HG02870 (cell line): ENCODE measurements at regions not wholly inside any gene's neighbourhood (a gene's known extent, or its start where the extent isn't known, plus 50 kb on each side); places are given as distances from the start of the nearest gene placed in this dataset.

ENCODE experiments used
- ATAC-seq: cut with Tn5 transposase; IDR thresholded peaks from one replicate; pipeline ENCODE4 v1.9.1; 2021; ENCODE audit warnings: mild to moderate bottlenecking, moderate library complexity; ENCODE audit not compliant: unreplicated experiment

DNA sequence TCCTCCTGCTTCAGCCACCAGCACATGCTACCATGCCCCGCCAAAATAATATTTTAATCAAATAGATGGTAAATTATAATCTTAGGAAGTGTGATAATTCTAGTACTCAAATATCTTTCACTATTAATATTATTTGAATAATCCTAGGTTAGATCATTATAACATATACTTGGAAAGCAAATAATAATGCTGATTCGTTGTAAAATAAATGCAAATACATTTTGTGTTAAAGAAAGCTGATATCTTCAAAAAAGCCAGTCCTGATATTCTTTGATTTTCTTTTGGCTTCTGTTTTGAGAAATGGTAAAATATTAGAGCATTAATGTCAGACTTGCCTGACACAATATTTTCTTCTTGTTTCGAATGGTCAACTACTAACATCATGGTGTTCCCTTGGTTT is 116.3 kb upstream of the ADAMTS5 start:
- ATAC-seq = no peak

DNA sequence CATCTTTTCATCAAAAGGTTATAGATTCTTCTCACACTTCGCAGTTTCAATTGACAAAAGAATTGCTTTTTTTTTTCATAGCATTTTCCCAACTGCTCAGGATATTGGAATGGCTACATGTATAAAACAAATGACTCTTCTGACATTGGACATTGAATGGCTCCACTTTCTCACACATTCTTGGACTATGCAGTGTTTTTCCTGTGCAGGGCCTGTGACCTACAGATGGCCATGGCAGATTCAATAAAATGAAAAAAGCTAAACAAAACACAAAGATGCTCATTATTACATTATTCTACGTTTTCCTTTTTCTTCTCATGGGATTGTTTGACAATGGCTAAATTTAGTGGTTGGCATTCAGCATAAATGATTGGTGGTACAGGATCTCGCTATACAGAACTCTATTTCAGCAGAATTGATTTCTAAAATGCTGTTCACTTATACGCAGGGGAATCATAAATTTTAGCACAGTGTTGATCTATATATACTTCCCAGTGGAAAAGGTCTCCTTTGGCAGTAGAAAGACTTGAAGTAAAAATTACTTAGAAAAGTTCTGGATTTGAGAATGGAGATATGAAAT is 115.6 kb upstream of the ADAMTS5 start:
- no peak for ATAC-seq

DNA sequence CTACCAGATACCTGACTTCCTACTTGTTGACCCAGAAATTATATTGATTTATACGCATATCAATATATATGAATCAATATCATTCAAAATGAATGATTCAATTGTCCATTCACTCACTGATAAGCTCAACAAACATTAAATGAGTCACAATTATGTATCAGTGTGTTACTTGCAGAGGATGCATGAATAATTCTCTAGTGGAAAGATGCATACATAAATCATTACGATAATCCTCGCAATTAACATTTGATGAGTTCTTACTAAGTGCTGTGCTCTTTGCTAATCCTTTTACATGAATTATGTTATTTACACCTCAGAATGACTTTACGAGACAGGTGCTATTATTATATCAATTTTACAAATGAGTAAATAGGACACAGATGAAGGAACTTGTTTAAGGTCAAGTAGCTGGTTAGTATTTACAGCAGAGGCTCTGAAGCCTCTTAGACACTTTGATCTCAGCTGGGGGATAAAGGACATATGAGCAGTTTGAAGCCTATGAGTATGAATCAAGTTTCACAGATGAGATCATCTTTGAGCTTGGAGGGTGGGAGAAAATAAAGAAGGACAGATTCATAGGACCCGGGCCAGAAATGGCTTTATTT is 112.8 kb upstream of the ADAMTS5 start:
- ATAC-seq = no peak

DNA sequence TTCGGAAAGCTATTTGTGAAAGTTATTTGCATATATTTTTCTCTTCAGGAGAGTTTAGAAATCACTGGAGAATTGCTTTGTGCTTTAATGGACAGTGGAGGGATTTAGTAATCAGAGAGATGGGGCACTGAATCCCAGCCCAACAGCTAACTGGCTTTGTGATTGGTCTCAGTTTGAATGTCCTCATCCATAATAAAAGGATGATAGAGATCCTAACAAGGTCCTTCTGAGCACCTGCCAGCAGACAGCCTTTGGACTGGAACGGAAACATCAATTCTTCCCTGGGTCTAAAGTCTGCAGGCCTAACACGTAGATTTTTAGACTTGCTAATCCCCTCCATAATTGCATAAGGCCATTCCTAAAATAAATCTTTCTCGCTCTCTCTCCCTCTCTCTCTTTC is 112.0 kb upstream of the ADAMTS5 start:
- ATAC-seq = no peak

DNA sequence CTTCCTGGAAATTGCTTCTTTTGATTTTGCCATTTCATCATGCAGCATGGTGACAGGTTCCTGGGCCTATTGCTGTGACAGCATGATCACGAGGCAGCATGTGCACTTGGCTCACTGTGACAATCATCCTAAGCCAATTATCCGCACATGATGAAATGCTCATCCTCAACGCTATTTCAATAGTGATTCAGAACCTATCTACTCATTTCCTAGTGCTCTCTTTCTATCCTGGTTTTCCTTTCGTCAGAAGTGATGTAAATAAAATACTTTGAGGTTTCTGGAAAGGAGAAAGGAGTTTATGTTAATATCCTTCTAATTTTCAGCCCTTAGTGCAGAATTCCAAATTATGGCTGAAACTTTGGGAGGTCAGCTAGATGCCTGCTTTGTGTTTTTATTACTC is 110.6 kb upstream of the ADAMTS5 start:
- no peak for ATAC-seq

DNA sequence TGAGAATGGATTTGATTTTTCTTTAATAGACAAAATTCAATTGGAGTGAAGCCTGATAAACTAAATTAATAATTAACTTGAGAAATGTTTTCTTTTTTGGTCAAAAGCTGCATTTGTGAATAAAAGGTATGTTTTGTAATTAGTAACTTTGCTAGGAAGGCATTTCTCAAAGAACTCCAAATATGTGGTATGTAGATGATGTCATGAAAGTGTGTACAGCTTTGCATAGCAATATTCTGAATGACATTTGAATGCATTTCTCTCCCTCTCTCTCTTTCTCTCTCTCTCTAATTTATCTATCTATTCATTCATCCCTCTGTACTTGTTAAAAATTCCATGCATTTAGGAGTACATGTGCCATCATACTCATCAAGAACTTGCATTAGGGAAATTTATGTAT is 109.1 kb upstream of the ADAMTS5 start:
- ATAC-seq = no peak

DNA sequence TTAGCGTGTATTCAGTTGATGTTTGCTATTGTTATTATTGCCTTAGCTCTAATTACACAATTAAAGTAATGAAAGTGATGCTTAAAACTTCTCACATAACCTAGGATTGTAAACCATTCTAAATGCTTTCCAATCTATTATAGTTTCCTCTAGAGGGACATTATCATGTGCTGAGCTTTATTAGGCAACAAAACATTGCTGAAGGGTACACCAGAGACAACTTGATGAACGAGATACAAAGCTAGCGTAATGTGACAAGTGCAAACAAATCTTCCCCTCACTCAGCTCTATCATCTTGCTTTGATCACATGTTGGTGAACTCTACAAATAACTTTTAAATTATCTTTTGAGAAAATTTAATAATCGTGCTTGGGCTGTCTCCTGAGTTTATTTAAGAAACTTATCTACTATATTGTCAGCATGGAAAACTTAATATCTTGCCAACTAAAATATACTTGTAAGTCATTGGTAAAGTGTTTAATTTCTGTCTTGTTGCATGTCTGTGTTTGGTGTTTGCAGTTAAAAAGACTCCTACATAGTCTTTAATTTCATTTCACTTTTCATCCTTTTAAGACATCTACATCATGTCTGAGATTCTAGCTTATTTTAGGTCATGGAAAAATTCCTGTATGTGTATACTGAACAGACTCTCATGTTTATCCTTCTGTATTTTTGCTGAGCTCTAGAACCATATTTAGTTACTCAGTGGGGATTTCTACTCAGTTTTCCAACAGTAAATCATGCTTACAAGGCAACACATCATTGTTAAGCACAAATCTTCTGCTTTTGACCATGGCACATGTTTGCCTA is 104.2 kb upstream of the ADAMTS5 start:
- no peak for ATAC-seq

DNA sequence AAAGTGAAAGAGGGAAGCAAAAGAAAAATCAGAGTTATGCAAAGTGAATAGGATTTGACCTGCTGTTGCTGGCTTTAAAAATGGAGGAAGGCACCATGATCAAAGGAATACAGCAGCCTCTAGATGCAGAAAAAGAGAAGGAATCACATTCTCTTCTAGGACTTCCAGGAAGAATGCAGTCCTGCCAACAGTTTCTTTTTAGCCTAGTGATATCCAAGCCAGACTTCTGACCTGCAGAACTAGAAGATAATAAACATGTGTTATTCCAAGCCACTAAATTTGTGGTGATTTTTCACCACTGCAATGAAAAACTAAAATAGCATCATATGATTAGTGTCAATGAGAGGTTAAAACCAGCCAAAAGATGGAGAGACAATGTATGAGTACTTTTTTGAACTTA is 101.9 kb upstream of the ADAMTS5 start:
- no peak for ATAC-seq

DNA sequence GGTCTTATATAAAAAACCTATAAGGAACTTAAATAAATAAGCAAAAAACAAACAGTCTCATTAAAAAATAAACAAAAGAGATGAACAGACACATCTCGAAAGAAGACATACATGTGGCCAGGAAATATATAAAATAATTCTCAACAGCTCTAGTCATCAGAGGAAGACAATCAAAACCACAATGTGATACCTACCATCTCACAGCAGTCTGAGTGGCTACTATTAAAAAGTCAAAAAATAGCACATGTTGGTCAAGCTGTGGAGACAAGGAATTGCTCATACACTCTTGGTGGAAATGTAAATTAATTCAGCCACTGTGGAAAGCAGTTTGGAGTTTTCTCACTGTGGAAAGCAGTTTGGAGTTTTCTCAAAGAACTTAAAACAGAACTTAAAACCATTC is 100.3 kb upstream of the ADAMTS5 start:
- ATAC-seq = no peak

DNA sequence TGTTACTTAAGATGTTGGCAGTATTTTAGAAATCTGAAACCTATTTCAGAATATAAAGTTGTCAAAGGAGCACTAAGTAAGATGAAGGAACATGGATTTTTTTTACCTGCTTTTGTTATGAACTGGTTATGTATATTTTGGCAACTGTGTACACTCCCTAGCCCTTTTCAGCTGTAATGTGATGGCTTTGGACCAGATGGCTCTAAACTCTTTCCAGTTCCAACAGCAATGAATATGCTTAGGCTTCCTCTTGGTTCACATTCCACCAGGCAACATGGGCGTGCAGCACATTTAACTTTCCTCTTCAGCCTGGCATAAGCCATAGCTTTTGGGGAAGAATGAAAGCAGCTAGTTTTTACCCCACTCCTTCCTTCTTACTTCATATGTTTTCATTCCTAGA is 95.6 kb upstream of the ADAMTS5 start:
- ATAC-seq = no peak

DNA sequence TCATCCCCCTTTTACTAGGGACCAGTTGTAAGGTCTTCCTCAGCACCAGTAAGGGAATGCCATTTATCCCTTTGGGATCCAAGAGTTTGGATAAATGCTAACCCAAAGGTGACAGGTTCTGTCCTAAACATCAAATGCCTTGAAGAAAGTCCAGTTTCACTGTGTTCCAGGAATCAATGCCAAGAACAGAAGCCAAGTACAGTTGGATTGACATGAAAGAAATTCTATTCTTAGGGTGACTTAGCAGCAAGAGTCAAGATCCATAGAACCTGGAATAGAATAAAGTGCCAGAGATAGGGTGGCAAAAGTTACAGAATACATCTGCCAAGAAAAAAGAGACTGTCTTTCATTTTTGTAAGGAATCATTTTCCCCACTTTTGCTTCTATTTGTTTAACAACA is 94.9 kb upstream of the ADAMTS5 start:
- ATAC-seq = no peak

DNA sequence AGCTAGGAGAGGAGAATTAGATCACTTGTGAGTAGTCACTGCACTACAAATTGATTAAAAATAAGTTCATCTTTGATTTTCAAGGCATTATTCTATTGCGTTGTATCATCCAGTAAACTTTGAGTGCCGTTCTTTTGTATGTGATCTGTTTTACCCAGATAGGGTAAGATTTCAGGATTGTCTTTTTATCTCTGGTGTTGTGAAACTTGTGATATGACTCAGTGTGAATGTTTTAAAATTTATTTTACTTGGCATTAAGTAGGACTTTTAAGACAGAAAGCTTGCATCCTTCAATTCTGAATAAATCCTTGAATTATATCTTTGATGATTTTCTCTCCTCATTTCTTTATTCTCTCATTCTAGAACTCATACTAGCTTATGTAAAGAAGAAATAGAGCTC is 93.3 kb upstream of the ADAMTS5 start:
- ATAC-seq = no peak

DNA sequence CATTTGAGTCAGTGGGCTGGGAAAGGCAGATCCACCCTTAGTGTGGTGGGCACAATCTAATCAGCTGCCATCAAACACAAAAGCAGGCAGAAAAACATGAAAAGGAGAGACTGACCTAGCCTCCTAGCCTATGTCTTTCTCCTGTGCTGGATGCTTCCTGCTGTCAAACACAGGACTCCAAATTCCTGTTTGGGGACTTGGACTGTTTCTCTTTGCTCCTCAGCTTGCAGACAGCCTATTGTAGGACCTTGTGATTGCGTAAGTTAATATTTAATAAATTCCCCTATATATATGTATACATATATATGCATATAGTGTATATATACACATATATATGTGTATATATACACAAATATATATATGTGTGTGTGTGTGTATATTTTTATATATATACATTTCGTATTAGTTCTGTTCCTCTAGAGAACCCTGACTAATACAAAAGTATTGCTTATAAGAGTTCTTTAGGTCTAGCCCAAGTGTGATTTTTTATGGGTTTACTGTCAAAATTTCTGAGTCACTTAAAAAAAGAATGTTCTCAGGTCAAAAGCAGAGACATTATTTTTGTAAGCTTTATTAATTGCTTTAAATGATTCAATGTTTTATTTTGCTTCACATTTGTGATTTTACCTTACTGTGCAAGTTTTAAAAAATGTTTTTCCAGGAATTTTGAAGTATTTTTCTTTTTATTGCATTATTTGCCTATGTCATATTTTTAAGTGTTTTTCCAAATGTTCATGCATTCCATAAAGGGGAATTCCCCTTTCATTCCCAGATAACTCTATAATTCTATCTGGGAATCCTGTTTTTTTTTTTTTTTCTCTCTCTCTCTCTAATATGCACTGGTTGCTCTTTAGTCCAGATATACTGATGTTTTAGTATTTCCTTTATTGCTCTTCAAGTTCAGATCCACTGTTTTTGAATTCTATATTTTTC is 92.1 kb upstream of the ADAMTS5 start:
- ATAC-seq = no peak

DNA sequence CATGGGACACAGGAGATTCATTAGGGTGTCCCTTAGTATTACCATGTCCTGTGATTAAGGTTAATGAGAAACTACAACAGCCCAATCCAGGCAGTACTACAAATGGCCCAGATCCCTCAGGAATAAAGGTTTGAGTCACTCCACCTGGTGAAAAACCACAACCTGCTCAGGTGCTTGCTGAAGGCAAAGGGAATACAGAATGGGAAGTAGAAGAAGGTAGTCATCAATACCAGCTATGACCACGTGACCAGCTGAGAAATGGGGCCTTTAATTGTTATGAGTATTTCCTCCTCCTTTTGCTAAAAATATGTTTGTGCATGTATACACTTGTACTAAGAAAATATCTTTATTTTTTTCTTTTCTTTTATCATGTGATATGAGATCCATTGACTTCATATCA is 91.1 kb upstream of the ADAMTS5 start:
- no peak for ATAC-seq

DNA sequence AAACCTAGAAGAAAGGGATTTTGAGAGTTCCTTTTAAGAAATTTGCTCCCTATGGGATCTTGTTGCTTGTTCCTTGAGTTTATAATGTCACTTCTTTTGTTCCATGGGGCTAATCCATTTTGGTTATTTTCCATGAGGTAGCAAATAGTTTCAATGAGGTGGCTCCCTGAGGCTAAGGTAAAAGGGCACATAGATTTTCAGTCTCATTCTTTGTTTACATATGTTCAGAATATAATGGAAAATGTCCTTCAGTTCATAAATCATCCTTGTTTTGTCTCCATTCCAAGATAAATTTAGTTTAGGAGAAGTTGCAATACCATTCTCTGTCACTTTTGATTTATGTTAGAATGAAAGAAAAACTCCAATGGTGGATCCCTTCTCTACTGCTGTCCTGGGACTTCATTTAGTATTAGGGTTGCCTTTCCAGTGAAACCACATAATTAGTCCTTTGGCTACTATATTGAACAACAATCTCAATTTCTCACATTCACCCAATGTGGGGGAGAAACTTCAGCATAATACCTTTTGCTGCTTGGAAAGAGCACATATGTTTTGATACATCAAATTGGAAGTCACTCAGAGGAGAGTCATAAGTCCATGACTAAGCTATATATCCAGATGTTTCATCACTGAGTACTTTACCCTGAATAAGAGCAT is 80.9 kb upstream of the ADAMTS5 start:
- no peak for ATAC-seq

DNA sequence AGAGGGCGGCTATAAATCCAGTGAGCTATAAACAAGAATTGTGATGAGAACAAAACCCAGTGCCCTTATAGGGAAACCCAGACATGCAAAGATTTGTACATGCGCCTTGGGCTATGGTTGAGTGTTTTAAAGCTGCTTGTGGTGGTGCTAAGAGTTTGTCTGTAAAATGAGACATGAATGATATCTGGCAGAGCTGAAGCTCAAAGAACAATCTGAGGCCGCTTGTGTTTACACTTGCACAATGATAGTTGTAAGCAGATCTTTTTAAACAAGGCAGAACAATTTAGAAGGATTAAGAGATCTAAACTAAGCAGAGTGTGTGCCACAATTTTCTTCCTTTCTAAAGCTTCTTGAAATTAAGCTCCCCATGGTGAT is 80.4 kb upstream of the ADAMTS5 start:
- no peak for ATAC-seq

DNA sequence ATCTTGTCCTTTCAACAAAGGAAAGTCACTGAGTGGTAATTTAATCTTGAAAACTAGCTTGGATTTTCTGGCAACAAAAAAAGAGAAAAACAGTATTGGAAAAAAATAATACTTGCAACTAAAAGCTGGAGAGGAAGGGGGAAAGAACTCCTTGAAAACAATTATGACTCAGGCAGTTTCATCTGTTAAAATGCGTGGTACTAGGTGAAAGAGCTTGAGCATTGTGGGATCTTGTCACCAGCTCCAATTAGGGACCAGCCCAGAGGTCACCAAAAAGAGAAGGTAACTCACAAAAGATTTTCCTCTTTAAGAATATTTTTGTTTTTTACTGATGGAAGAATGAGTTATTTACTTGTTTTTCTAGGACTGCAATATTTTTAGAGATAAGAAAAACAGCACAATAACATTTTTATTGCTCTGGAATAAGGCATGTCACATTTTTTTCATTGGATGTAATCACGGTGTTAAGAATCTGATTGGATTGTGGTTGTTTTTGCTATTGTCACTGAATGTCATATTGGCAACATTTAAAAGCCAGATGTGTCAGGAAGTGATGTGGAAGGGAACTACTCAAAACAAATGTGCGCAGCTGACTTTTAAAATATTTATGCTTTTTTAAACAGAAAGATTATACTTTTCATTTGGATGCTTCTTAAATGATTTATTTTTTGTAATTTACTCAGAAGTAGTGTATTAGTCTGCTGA is 78.5 kb upstream of the ADAMTS5 start:
- no peak for ATAC-seq

DNA sequence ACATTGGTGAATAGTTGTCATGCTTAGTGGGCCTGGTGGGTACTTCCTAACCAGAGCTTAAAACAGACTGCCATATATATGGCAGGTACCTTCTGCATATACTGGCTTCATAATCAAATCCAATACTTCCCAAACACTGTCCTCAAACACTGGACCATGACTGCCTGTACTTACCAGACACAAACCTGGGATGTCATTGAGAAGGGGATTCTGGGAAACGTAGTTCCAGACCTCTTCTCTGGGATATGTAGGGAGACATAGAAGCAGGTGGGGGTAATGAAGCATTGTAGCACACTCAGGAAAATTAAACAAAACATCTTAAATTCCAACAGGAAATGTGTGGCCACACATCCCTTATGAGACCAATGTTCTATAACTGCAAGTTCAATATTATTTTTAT is 76.5 kb upstream of the ADAMTS5 start:
- no peak for ATAC-seq

DNA sequence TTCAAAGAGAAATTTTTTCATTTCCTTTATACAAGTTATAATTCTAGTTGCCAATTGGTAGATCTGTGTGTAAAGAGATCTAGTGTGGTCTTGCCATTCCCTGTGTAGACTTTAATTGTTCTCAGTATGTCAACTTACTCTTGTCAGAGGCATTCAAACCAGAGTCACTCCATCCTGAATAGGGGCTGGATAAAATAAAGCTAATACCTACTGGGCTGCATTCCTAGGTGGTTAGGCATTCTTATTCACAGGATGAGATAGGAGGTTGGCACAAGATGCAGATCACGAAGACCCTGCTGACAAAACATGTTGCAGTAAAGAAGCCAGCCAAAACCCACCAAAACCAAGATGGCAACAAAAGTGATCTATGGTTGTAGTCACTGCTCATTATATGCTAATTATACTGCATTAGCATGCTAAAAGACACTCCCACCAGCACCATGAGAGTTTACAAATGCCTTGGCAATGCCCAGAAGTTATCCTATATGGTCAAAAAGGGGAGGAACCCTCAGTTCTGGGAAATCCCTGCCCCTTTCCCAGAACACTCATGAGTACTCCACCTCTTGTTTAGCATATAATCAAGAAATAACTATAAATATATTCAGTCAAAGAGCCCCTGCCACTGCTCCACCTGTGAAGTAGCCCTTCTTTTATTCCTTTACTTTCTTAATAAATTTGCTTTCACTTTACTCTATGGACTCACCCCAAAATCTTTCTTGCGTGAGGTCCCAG is 74.0 kb upstream of the ADAMTS5 start:
- ATAC-seq = no peak
